PC-3 (cell line): ENCODE measurements at regions not wholly inside any gene's neighbourhood (a gene's known extent, or its start where the extent isn't known, plus 50 kb on each side); places are given as distances from the start of the nearest gene placed in this dataset.

ENCODE experiments used
- ATAC-seq: fragments of 200-7000 bp; cut with Tn5 transposase; 2 replicates; pipeline ENCODE4 v1.9.1; 2020; ENCODE audit warnings: mild to moderate bottlenecking, moderate library complexity
- BruUV-seq: library from RNA; stranded (reverse); fragments of 400-500 nt; replicated peaks from 2 replicates; lab custom pipeline; 2021; lab: Mats Ljungman, UMichigan
- CTCF ChIA-PET: fragments of 300-600 bp; sonication (Branson Sonifier 250); formaldehyde crosslinking; loops from one replicate; lab custom pipeline; 2022; ENCODE audit warnings: antibody characterized with exemption; lab: Charles Lee
- POLR2A ChIA-PET: fragments of 300-600 bp; sonication (Branson Sonifier 250); formaldehyde crosslinking; loops from one replicate; lab custom pipeline; 2022; ENCODE audit warnings: antibody characterized with exemption; ENCODE audit not compliant: unreplicated experiment; lab: Charles Lee
- DNase-seq: peaks from one replicate; pipeline ENCODE4 v3.0.0-alpha.2; 2015
- H2AFZ ChIP-seq: fragments of 300-600 bp; sonication (generic); 2 replicates; pipeline ENCODE4 v1.6.0; 2016; ENCODE audit warnings: antibody characterized with exemption, low read length
- H3F3A ChIP-seq: fragments of 300-600 bp; sonication (generic); one replicate; pipeline ENCODE4 v1.6.0; 2017; ENCODE audit warnings: antibody characterized with exemption, low read length, control low read depth, mild to moderate bottlenecking; ENCODE audit not compliant: unreplicated experiment
- H3K27ac ChIP-seq: fragments of 300-600 bp; sonication (generic); 2 replicates; pipeline ENCODE4 v1.5.1; 2016; ENCODE audit warnings: mild to moderate bottlenecking, low read length
- H3K27me3 ChIP-seq: fragments of 300-600 bp; sonication (generic); 2 replicates; pipeline ENCODE4 v1.6.1; 2016; ENCODE audit warnings: low read length, mixed read lengths
- H3K36me3 ChIP-seq: fragments of 300-600 bp; sonication (generic); 2 replicates; pipeline ENCODE4 v1.6.1; 2016; ENCODE audit warnings: low read depth, mixed run types, low read length, mixed read lengths
- H3K4me1 ChIP-seq: fragments of 300-600 bp; sonication (generic); 2 replicates; pipeline ENCODE4 v1.5.1; 2016; ENCODE audit warnings: low read length; ENCODE audit not compliant: insufficient read depth
- H3K4me2 ChIP-seq: fragments of 300-600 bp; sonication (generic); 2 replicates; pipeline ENCODE4 v1.6.0; 2016; ENCODE audit warnings: low read length
- H3K4me3 ChIP-seq: fragments of 300-600 bp; sonication (generic); 2 replicates; pipeline ENCODE4 v1.5.1; 2016; ENCODE audit warnings: mild to moderate bottlenecking, low read length, mixed read lengths
- H3K79me2 ChIP-seq: fragments of 300-600 bp; sonication (generic); 2 replicates; pipeline ENCODE4 v1.6.1; 2017; ENCODE audit warnings: low read length, mixed read lengths
- H3K9ac ChIP-seq: fragments of 300-600 bp; sonication (generic); 2 replicates; pipeline ENCODE4 v1.6.0; 2016; ENCODE audit warnings: mild to moderate bottlenecking, low read length
- H3K9me2 ChIP-seq: fragments of 300-600 bp; sonication (generic); replicated peaks from 2 replicates; pipeline ENCODE4 v1.6.1; 2016; ENCODE audit warnings: mixed run types, low read length, mixed read lengths
- H3K9me3 ChIP-seq: fragments of 300-600 bp; sonication (generic); 2 replicates; pipeline ENCODE4 v1.6.1; 2016; ENCODE audit warnings: low read length, mixed read lengths
- H4K20me1 ChIP-seq: fragments of 300-600 bp; sonication (generic); 2 replicates; pipeline ENCODE4 v1.6.1; 2016; ENCODE audit warnings: low read length, mixed read lengths
- EZH2 ChIP-seq: fragments of 300-600 bp; sonication (generic); IDR thresholded peaks from one replicate; pipeline ENCODE4 v1.6.1; 2017; ENCODE audit warnings: antibody characterized with exemption, mild to moderate bottlenecking, low read length; ENCODE audit not compliant: unreplicated experiment
- EZH2phosphoT487 ChIP-seq: fragments of 300-600 bp; sonication (generic); IDR thresholded peaks from 2 replicates; pipeline ENCODE4 v1.6.1; 2018; ENCODE audit warnings: mild to moderate bottlenecking, antibody characterized with exemption, low read length, borderline replicate concordance
- intact Hi-C: fragments of 100-400 bp; cut with micrococcal nuclease; formaldehyde crosslinking; loops from 2 replicates; pipeline ENCODE4 v1.9.0; 2023
- TF ChIP-seq, protein P1 (sequence below): fragments of 300-600 bp; sonication (generic); conservative IDR thresholded peaks from 2 replicates; pipeline ENCODE4 v1.5.1; 2017; ENCODE audit warnings: antibody characterized with exemption, low read depth, mild to moderate bottlenecking, low read length

DNA sequence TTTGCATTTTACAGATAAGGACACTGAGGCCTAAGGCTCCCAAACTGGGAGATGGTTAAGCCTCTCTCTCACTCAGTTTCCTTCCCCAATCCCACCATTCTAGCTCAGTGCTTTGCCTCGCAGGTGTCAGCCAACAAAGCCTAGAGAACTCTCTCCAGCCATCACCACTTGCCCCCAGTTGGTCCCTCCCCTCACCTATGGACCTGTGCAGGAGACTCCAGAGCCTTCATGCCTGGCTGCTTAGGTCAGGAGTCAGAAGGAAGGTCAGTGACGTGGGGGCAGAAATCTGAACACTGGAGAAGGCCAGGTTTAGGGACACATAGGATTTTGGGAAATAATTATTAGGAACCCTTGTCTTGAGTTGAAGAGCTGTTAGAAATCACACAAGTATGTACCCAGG, 295.3 kb downstream of the PTPRU start:
- H2AFZ ChIP-seq: no peak overlapping the region
- no peak for TF ChIP-seq EZH2phosphoT487
- TF ChIP-seq EZH2: no peak
- TF ChIP-seq, protein P1, sequence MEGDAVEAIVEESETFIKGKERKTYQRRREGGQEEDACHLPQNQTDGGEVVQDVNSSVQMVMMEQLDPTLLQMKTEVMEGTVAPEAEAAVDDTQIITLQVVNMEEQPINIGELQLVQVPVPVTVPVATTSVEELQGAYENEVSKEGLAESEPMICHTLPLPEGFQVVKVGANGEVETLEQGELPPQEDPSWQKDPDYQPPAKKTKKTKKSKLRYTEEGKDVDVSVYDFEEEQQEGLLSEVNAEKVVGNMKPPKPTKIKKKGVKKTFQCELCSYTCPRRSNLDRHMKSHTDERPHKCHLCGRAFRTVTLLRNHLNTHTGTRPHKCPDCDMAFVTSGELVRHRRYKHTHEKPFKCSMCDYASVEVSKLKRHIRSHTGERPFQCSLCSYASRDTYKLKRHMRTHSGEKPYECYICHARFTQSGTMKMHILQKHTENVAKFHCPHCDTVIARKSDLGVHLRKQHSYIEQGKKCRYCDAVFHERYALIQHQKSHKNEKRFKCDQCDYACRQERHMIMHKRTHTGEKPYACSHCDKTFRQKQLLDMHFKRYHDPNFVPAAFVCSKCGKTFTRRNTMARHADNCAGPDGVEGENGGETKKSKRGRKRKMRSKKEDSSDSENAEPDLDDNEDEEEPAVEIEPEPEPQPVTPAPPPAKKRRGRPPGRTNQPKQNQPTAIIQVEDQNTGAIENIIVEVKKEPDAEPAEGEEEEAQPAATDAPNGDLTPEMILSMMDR: no peak
- ChIA-PET CTCF (no interaction called here), POLR2A (no interaction called here)
- no peaks in the 10 kb centered on the region for H3K36me3 ChIP-seq
- H3F3A ChIP-seq: no peaks in the 10 kb centered on the region
- intact Hi-C loops: no loop called here
- H4K20me1 ChIP-seq: no peaks in the 10 kb centered on the region
- H3K4me2 ChIP-seq: no peak overlapping the region
- no peak for DNase-seq
- no peak overlapping the region for H3K4me3 ChIP-seq
- H3K27ac ChIP-seq: no peak overlapping the region
- no peaks in the 10 kb centered on the region for H3K4me1 ChIP-seq
- no peaks in the 10 kb centered on the region for H3K27me3 ChIP-seq
- no peaks in the 10 kb centered on the region for H3K9me2 ChIP-seq
- no peaks in the 10 kb centered on the region for H3K9me3 ChIP-seq
- H3K79me2 ChIP-seq: no peaks in the 10 kb centered on the region
- BruUV-seq: no TSS peak
- ATAC-seq: no peak
- no peak overlapping the region for H3K9ac ChIP-seq

DNA sequence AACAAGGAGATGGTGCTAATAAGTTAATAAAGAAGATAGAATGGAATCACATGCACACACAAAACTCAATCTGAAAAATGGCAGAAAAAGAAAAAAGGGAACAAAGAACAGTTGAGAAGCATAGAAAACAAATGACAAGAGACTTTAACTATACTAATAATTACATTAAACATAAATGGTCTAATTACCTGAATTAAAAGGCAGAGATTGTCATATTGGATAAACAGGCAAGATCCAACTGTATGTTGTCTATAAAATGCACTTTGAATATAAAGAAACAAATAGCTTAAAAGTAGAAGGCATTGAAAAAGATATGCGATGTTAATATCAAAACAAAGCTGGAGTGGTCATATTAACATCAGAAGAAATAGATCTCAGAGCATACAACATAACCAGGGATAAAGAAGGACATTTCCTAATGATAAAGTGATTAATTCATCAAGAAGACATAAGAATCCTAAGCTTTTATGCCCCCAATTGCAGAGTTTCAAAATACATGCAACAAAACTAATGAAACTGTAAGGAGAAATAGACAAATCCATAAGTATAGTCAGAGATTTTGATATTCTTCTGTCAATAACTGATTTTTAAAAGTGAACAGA, 293.5 kb downstream of the PTPRU start:
- H3K36me3 ChIP-seq: no peaks in the 10 kb centered on the region
- CTCF ChIA-PET: no interaction called here
- TF ChIP-seq EZH2: no peak
- TF ChIP-seq EZH2phosphoT487: no peak
- TF ChIP-seq, protein P1: no peak

DNA sequence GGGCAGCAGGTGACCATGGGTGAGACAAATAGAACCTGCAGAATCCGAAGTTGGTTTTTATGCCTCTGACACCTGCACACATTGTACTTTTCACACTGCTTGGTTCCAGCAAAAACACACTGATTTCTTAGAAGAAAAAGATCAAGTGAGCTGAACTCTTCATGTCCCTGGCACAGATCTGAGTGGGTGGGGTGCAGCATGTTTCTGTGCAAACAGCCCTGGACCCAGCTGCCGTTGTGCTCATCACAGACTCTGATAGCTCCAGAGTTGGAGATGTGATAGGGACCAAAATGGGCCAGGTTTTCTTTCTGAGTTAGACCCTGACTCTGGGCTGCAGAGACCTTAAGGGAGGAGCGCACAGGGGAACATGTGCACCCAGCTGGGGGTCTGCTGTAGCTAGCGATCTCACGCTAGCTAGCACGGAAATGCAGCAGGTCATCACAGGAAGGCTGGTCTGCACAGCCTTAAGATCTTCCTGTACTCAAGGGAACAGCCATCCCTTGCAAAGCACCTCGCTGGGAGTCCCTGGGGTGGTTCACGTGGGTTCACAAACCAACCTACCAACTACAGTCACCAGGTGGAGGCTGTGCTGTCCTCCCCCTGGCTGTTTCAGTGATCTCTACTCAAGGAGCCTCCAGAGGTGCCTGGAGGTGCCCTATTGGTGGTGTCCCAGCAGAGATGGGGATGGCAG, 291.1 kb downstream of the PTPRU start:
- POLR2A ChIA-PET: no interaction called here
- H3F3A ChIP-seq: no peaks in the 10 kb centered on the region
- H3K9me3 ChIP-seq: no peaks in the 10 kb centered on the region
- no peaks in the 10 kb centered on the region for H3K79me2 ChIP-seq
- intact Hi-C loops: no loop called here
- H4K20me1 ChIP-seq: no peaks in the 10 kb centered on the region
- TF ChIP-seq EZH2 (no peak), EZH2phosphoT487 (no peak)
- TF ChIP-seq, protein P1: no peak
- no peaks in the 10 kb centered on the region for H3K36me3 ChIP-seq
- no peak overlapping the region for H3K27ac ChIP-seq
- DNase-seq (no peak), ATAC-seq (no peak; the same call in 1 of the 2 replicates)
- no peaks in the 10 kb centered on the region for H3K4me1 ChIP-seq
- no peak overlapping the region for H3K9ac ChIP-seq
- CTCF ChIA-PET: no interaction called here
- no TSS peak for BruUV-seq
- no peak overlapping the region for H3K4me2 ChIP-seq
- H3K4me3 ChIP-seq: no peak overlapping the region
- H3K9me2 ChIP-seq: no peaks in the 10 kb centered on the region
- H3K27me3 ChIP-seq: no peaks in the 10 kb centered on the region
- H2AFZ ChIP-seq: no peak overlapping the region

More for the DNA sequence above, 293.5 kb downstream of the PTPRU start:
- Histone ChIP-seq H3K79me2 (no peaks in the 10 kb centered on the region), H3K4me2 (no peak overlapping the region), H3K9me3 (no peaks in the 10 kb centered on the region), H4K20me1 (no peaks in the 10 kb centered on the region), H3F3A (no peaks in the 10 kb centered on the region), H3K4me3 (no peak overlapping the region), H3K9me2 (no peaks in the 10 kb centered on the region), H3K4me1 (no peaks in the 10 kb centered on the region), H3K27ac (no peak overlapping the region), H3K27me3 (no peaks in the 10 kb centered on the region), H2AFZ (no peak overlapping the region), H3K9ac (no peak overlapping the region)
- POLR2A ChIA-PET: no interaction called here
- DNase-seq (no peak), ATAC-seq (no peak)
- no TSS peak for BruUV-seq
- intact Hi-C loops: no loop called here
